ENCODE measurements at regions not wholly inside any gene's neighbourhood (a gene's known extent, or its start where the extent isn't known, plus 50 kb on each side); places are given as distances from the start of the nearest gene placed in this dataset.

GRCh38 chr4:92035666-92036065, 268.1 kb upstream of the GRID2 start:
- TF ChIP-seq, protein P1, sequence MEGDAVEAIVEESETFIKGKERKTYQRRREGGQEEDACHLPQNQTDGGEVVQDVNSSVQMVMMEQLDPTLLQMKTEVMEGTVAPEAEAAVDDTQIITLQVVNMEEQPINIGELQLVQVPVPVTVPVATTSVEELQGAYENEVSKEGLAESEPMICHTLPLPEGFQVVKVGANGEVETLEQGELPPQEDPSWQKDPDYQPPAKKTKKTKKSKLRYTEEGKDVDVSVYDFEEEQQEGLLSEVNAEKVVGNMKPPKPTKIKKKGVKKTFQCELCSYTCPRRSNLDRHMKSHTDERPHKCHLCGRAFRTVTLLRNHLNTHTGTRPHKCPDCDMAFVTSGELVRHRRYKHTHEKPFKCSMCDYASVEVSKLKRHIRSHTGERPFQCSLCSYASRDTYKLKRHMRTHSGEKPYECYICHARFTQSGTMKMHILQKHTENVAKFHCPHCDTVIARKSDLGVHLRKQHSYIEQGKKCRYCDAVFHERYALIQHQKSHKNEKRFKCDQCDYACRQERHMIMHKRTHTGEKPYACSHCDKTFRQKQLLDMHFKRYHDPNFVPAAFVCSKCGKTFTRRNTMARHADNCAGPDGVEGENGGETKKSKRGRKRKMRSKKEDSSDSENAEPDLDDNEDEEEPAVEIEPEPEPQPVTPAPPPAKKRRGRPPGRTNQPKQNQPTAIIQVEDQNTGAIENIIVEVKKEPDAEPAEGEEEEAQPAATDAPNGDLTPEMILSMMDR (conservative IDR thresholded peaks at IDR 0.05), result no peak
- no peak for TF ChIP-seq ZFX (IDR thresholded peaks at IDR 0.05)
